Upper lobe of left lung (tissue), 4 donors: ENCODE measurements at regions not wholly inside any gene's neighbourhood (a gene's known extent, or its start where the extent isn't known, plus 50 kb on each side); places are given as distances from the start of the nearest gene placed in this dataset.

Experiments
- POLR2A ChIP-seq, 4 donors: fragments of 450-650 bp; IDR thresholded peaks; one replicate each; pipeline ENCODE4 v1.5.1; 2016 to 2017; ENCODE audit warnings: antibody characterized with exemption in 4 of 4, mild to moderate bottlenecking in 2 of 4
- TF ChIP-seq, protein P1 (sequence below), 6 experiments: fragments of 450-650 bp in 4 of 6; fragments of 200-600 bp in 2 of 6; sonication (generic) in 2 of 6; IDR thresholded peaks; one replicate each; pipeline ENCODE4 v1.5.1; 2016 to 2019; ENCODE audit warnings: antibody characterized with exemption in 6 of 6

GRCh38 chrX:35439034-35439660 lies 359.0 kb upstream of the MAGEB16 start:
- TF ChIP-seq POLR2A (IDR thresholded peaks at IDR 0.05) = no peak
- TF ChIP-seq, protein P1, sequence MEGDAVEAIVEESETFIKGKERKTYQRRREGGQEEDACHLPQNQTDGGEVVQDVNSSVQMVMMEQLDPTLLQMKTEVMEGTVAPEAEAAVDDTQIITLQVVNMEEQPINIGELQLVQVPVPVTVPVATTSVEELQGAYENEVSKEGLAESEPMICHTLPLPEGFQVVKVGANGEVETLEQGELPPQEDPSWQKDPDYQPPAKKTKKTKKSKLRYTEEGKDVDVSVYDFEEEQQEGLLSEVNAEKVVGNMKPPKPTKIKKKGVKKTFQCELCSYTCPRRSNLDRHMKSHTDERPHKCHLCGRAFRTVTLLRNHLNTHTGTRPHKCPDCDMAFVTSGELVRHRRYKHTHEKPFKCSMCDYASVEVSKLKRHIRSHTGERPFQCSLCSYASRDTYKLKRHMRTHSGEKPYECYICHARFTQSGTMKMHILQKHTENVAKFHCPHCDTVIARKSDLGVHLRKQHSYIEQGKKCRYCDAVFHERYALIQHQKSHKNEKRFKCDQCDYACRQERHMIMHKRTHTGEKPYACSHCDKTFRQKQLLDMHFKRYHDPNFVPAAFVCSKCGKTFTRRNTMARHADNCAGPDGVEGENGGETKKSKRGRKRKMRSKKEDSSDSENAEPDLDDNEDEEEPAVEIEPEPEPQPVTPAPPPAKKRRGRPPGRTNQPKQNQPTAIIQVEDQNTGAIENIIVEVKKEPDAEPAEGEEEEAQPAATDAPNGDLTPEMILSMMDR (IDR thresholded peaks at IDR 0.05) = no peak
